Breast epithelium (tissue), 3 donors: ENCODE measurements at regions not wholly inside any gene's neighbourhood (a gene's known extent, or its start where the extent isn't known, plus 50 kb on each side); places are given as distances from the start of the nearest gene placed in this dataset.

Source experiments
- CTCF ChIP-seq, 3 donors: fragments of 450-650 bp; IDR thresholded peaks; one replicate each; pipeline ENCODE4 v1.5.1; 2016 to 2017; ENCODE audit warnings: antibody characterized with exemption in 3 of 3, mild to moderate bottlenecking in 3 of 3, moderate library complexity in 3 of 3
- POLR2A ChIP-seq: fragments of 450-650 bp; IDR thresholded peaks from one replicate; pipeline ENCODE4 v1.6.1; 2016; ENCODE audit warnings: antibody characterized with exemption, mild to moderate bottlenecking, moderate library complexity
- POLR2AphosphoS5 ChIP-seq, 3 donors: sonication (generic); formaldehyde crosslinking; IDR thresholded peaks; one replicate each; pipeline ENCODE4 v1.6.1; 2017; ENCODE audit warnings: antibody characterized with exemption in 3 of 3

- TF ChIP-seq POLR2A (no peak), CTCF (IDR thresholded peaks at IDR 0.05) (no peak), POLR2AphosphoS5 (IDR thresholded peaks at IDR 0.05) (no peak)
These were observed 793.0 kb downstream of the OLFM4 start for GRCh38 chr13:53821632-53822031.
